Activated CD8-positive, alpha-beta memory T cell treated with anti-CD3 and anti-CD28 coated beads, Interleukin-2, amount 50 U/mL, for 48 hours (primary cell): ENCODE measurements at regions not wholly inside any gene's neighbourhood (a gene's known extent, or its start where the extent isn't known, plus 50 kb on each side); places are given as distances from the start of the nearest gene placed in this dataset.
"Not testable (repeated sequence)": the region's sequence is repeated elsewhere in the genome, so short reads cannot be mapped to it uniquely, and the experiment has no call there.

ENCODE experiments used
- DNase-seq: peaks from one replicate; pipeline ENCODE4 v3.0.0-alpha.2; 2020

DNA sequence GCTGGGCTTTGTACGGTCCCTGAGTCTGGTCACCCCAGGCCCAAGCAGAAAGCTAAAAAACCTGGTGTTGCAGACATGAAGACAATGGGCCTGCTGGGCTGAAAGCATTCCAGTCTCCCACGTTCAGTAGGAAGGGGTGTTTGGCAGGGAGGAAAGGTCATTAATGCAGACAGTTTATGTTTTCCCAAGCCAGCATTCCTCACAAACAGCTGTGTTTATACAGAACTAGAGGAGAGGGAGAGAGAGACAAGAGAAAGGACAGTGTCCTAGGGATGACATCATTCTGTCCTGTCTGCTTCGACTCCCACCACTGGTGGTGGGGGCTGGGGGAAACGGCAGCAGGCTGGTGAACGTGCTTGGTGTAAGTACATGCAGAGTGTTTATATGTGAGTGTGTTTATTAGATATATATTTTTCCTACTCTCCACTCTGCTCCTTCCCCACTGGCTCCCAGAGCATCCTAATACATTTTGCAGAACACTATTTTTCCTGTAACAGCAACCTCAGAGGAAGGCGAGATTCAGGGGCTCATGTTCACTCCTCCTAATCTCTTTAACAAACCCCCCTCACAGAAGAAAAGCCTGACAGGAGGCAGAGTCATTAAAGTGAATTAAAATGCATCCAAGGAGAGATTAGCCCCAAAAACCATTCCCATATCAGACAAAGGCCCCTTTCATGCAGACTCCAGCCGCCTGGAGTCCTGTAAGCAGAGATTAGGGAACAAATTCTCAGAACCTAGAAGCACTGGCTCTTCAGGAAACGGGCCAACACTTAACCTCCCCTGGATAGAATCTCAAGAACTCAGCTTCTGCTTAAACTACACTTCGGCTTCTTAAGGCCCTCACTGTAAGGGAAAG is 380.4 kb downstream of the TNS1 start:
- DNase-seq = no peak

DNA sequence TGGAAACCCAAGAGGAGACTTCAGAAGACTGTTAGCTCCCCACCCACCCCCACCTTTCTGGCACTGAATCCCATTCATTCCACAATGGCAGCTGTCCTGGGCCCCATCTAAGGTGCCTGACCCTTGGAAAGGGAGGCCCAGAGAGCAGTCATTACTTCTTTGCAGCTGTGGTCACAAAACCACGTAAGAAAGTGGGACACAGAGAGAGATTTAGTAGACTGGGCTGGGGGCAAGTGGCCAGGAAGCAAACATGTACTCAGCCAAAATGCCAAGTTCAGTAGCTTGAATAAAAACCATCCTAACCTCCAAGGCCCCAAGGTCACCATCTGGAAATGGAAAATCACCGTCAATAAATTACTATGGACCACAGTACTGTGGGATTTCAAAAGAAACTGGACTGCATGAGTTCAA is 381.4 kb downstream of the TNS1 start:
- DNase-seq = no peak

DNA sequence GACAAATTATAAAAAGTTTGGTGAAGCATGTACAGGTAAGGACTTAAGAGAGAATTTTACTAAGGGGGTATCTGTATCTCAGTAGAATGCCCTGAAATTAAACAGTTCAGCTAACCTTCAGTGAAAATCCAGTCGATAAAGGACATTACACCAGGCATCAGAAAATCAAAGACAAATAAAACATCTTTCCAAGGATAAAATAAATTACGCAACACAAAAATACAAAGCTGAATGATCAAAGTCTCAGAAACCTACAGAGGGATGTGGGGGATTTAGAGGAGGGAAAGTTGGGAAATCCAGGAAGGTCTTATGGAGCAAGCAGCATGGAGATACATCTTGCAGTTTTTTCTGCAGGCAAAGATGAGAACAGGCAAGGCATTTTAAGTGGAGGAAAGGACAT is 384.1 kb downstream of the TNS1 start:
- DNase-seq = no peak

DNA sequence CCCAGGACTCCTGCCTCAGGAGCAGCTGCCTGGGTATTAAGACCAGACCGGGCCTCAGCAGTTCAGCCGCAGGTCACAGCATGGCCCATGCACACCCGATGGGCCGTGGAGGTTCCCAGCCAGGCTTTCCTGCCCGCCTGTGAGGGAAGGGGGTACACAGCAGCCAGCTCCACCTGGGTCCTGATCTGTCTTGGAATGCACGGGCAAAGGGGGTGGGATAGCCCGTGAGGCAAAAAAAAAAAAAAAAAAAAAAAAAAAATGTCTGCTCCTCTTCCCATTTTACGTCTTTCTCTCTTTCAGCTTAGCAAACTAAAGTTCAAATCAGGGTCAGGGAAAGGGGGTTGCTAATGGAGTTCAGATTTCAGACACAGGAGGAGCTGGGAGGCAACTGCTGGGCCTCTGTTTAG is 385.2 kb downstream of the TNS1 start:
- DNase-seq = no peak

DNA sequence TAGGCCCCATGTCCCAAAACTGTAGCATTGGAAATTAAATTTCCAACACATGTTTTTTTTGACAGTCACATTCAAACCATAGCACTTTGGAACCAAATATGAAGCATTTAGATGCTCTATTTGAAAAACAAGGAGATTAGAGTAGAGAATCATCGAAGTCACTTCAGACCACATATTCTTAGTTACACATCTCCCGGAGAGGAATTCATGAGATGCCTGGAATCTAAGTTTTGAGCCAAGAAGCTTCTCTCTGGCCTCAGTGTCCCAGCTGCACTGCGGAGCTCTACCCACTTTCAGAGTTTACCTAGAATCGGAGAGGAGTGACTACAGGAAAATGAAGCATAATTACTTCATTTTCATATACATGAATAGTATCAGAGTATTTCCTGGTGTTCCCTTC is 385.9 kb downstream of the TNS1 start:
- DNase-seq = no peak

DNA sequence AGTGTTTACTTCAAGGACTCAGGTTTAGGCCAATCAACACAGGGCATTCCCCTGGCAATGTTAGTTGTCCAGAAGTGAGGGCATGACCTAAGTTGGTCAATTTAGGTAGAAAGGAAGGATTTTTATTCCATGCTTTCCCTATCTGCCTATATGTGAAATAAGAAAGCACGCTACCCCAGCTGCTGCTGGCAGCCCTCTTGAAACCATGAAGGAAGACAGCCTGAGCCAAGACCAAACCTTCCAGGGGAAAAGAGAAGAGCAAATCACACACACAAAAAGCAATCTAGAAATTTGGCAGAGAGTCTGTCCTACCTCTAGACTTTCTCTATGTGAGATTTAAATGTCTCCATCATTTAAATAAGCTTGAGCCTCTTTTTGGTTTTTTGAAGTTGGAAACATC is 387.6 kb downstream of the TNS1 start:
- no peak for DNase-seq

DNA sequence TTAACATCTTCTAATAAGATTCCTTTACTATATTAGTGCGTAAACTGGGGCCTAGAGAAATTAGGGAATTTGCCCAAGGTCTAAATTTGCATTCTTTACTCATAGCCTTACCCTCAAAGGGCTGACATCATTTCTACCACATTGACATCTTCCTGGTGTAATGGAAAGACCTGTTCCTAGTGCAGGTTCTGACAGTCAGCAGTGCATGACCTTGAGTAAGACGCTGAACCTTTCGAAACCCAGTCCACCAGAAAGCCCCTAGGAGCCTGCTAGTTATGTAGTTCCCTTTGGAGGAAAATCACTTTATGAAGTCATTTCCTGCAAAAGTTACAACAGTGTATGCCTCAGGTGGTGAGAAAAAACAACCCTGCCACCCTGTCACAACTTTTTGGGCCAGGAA is 388.3 kb downstream of the TNS1 start:
- no peak for DNase-seq

DNA sequence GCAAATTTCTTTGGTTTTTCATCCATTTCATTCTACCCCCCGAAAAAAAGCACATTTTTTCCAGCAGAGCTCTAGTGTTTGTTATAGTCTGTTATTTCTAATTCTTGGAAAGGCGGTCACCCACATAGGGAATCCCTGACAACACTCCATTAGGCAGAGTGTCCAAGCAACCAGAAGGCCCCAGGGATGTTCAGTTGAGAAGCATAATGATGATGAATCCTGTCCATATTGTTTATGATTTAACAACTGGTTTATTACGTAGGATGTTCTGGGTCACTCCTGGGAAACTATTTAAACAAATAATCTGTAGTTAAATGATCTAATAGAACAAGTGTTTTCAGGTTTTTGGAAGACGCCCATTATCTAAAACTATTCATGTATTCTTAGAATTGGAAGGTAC is 388.7 kb downstream of the TNS1 start:
- DNase-seq = no peak

DNA sequence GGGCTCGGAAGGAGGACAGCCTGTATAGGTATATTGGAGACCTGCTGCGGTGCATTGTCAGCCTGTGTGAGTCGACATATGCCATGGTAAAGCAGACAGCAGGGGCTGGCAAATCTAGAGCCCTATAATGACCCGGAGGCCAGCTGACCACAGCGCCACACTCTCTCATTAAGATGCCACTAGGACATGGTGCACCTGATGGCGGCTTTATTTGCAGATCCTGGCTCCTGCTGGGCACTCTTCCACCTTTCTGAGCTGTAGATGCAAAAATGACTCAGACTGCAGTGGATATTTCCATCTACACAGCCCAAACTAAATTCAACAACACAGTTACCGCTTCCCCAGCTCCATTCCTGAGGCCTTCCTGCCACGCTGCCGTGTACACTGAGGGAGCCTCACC is 389.9 kb downstream of the TNS1 start:
- DNase-seq = no peak

DNA sequence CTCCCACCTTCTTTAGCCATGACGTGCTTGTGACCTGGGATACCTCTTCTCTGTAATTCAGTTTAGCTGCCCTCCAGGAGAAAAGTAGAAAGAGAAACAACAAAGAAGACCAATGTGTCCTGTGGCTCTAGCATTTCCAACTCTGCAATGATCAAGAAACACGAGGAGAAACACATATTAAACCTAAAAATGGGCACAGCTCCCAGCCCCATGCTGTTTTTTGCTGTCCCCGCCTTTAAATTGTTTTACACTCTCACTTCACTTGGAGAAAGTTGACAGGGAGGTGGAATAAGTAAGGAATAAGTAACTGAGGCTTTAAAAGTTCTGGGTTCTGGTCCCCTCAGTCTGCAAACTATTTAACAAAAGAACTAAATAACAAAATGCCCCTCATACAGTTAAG is 390.6 kb downstream of the TNS1 start:
- DNase-seq = no peak

DNA sequence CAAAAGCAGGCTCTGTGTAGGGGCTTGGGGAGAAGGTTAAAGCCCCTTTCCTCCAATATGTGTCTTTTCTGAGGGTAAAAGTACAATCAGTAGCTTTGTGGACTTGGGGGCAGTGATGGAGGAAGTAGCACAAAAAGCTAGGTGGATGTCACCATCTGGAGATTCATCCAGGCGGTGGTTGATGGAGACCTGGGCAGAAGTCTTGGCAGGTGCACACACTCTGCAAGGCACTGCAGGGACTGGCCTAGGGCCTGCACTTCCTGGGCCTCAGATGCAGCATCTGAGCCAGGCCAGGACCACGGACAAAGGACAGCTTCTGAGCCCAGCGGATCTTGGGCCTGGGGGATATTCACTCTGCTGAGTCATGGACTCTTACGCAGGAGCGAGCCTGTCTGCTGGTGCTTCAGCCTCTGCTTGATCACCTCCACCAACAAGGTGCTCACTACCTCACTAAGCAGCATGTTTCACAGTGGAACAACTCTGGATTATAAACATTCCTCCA is 391.1 kb downstream of the TNS1 start:
- no peak for DNase-seq

DNA sequence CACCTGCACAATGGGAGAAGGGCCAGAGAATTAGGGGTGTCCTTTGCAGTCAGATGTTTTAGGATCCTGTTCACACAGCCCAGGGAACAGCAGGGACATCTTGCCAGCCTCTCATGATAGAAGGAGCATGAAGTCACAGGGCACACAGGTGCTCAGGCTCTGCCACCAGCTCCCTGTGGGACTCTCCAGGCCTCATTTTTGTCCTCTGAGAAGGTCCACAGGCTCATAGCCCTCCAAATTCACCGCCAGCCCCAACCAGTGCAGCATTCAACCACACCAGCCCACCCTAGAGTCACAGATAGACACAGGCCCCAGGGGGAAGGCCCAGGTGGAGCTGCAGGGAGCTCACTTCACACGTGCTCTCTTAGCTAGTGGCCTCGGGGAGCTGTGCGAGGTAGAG is 391.7 kb downstream of the TNS1 start:
- DNase-seq = no peak

DNA sequence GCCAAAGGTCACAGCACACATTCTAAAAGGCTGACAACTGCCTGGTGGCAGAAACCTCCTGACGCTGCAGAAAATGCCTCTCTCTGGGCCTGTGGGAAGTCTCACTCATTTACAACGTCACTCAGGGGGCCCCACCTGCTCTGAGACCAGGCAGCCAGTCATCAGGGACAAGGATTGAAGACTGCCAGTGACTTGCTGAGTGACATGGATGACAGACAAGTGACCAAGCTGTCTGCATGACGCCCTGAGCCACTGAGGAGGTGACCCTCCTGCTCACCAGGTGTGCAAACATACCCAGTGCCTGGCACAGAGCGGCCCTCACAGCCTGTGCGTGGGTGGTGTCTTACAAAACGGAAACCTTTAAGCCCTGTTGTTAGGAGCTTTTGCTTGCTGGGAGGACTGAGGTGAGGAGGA is 392.4 kb downstream of the TNS1 start:
- DNase-seq = peak; percentile 67

DNA sequence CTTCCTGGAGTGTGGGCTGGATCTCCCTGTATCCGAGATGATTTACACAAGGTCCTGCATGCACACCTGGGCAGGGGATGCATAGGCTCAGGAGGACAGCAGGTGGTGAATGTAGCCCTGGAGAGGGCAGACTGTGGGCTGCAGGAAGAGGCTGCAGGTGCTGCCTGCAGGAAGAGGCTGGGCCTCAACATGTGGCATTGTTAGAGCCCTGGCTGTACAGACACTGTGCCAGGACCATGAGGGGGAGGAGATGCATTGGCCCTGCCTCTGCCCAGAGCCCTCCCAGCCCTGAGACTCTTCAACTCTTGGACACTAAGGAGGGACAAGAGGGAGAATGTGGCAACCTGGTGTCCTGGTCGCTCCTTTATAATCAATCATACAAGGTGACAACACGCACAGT is 392.8 kb downstream of the TNS1 start:
- no peak for DNase-seq

DNA sequence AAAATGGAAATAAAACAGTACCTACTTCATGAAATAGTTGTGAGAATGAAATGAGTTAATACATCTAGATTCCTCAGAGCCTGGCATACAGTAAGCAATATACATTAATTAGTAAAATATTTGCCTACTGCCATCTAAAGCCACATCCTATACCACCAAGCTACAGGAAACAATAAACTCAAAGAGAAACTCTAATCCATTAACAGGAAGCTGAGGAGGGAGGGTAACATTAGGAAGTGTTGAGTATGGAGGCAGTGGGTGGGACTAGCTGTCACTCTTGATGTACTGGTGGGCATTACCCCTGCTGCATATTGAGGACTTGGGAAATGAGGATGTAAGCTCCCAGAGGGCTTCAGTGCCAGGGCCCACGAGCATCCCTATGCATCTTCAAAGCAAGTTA is 396.5 kb downstream of the TNS1 start:
- no peak for DNase-seq

DNA sequence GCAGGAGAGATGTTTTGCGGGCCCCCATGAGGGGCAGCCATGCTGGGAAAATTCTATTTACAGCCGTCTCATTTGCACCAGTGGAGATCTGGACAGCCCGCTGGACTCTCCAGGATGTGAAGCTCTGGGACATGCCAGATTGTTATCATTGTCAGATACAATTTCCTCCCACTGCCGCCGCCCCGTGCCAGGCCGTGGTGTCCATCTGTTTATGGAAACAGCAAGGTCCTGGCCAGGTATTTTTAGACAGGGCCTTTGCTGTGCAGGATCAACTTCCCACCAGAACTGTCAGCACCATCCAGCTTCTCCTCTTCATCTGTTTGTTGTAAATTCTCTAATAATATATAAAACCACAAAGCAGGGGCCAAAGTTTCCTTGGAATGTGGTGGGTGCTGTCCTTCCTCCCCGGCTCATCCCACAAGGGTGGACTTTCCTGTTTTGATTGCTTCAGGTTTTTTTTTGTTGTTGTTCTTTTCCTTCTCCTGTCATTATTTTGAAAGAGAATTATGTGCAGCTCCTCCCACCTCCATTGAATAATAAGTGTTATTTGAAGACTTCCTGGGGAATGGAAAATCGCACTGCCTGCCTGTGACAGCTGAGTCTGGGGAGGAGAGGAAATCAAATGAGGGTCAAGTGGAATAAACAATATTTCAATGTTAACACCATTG is 398.1 kb downstream of the TNS1 start:
- DNase-seq = no peak

DNA sequence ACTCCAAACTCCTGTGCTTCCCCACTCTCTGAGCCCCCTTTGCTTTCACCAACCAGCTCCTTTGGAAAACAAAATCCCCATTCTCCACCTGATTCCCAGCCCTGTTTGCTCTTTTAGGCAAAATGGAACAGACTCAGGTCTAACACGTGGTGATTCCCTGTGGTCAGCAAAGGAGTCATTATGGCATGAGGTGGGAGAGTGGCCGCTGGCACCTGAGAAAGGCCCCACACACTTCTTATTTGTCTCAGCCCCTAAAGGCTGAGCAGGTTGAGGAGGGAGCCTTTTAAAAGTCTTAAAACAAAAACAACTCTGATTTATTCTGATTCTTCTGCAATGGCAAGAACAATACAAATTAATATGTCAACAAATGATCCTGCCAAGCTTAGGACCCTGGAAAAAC is 401.2 kb downstream of the TNS1 start:
- DNase-seq = no peak

DNA sequence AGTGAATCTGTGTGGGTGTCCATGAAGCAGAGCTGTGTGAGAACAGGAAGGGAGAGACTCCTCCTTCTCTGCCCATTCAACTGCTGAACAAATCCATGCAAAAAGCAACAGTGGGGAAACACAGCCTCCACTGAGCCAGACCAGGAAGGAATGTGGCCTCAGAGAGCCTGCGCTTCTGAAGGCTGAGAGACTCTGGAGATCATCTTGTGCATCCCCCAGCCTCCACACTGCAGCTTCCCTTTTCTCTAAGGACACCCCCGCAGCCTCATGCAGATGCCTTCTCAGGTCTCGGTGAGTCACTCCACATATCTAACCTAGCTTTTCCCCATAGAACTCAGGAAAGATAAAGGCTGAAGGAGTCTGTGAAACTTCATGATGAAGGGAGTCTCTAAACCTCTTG is 402.9 kb downstream of the TNS1 start:
- no peak for DNase-seq

DNA sequence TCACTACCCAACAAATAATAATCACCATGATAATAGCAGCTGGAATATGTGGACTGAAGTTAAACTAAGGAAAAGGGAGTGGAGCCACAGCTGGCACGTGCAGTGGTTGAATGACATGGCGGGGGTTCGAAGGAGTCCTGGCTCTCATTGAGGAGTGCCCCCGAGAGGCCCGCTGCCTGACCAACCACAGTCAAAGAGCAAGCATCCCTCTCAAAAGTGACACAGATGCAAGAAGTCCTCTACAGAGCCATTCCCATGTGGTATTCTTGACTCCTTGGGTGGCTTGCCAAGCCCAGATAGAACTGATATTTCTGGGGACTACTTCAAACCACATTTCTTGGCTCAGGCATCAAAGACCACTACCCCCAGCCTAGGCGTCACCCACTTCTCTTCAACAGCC is 405.1 kb downstream of the TNS1 start:
- no peak for DNase-seq

DNA sequence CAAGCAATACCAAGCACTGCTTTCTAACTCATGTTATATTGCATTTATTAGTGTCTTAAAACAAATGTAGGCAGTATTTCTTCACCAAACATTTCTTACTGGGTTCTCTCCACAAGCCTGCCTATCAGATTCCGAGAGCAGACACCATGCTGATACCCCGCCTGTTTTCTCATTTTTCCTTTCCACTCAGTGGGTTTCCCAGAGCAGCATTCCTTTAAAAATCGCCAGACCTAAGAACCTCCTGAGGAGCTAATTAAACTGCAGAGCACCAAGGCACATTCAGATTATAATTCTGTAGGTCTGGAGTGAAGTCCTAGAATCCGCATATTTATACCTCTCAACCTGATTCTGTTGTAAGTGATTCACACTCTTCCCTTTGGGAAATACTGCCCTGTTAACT is 405.6 kb downstream of the TNS1 start:
- DNase-seq = no peak

DNA sequence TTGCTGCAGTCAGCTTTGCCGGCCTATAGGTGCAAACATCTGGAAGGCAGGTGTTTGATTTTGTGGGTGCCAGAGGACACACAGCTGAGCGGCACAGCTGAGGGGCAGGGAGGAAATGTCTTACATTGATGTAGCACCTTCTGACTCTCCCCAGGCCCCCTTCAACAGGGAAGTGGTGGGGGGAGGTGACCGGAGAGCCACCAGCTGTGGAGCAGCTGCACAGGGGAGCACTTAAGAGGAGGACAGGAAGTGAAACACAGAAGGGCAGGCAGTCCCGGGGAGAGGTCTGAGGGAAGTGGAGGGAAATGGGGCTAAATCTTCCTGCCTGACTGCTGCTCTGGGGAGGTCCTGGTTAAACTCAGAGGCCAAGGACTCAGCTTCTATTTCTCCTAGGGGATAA is 409.1 kb downstream of the TNS1 start:
- DNase-seq = no peak

DNA sequence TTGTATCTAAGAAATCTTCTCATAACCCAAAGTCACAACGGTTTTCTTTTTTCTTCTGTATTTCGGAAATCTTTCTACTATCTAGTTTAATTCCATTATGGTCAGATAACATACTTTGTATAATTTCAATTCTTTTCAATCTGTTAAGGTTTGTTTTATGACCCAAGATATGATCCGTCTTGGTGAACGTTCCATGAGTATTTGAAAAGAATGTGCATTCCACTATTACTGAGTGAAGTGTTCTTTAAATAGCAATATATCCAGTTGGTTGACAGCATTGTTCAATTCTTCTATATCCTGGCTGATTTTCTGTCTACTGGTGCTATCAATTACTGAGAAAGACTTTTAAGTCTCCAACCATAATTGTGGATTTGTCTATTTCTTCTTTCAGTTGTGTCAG is 414.5 kb downstream of the TNS1 start:
- DNase-seq = no peak

DNA sequence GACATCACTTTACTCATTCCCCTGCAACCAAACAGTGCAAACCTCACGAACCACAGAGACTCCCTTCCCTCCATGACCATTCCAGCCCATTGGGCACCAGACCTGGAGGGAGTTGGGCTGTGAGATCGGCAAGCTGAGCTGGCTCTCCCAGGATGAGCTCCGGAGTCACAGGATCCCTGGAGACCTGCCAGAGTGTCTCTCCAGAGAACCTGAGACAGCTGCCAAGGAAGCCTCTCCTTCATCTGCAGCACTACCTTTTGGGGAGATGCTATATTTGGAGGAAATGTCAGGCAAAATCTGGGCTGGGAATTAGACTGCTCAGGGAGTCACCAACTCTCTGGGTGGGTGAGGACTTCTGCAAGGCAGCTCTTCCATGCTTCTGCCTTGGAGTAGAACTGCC is 417.4 kb downstream of the TNS1 start:
- no peak for DNase-seq

DNA sequence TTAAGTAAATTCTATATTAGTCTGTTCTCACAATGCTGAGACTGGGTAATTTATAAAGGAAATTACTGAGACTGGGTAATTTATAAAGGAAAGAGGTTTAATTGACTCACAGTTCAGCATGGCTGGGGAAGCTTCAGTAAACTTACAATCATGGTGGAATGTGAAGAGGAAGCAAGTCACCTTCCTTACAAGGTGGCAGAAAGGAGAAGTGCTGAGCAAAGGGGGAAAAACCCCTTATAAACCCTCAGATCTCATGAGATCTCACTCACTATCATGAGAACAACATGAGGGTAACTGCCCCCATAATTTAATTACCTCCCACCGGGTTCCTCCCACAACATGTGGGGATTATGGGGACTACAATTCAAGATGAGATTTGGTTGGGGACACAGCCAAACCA is 422.4 kb downstream of the TNS1 start:
- DNase-seq = not testable (repeated sequence)

DNA sequence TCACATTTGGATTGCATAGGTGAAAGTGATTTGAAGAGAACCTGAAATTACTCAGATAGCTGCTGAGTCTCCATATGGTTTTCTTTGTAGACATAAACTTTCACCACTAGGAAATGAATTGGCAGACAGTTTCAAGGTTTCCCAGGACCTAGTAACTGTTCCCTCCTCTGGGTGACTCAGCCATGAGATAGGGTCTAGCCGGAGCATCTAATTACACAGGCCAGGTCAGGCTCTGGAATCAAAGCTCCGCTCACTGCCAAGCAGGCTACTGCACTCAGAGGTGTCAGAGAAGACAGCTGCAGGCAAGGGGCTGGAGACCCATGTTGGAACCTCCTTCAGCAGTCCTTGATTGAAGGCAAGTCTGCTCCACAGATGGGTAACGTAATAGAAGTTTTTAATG is 429.2 kb downstream of the TNS1 start:
- DNase-seq = no peak
